ENCODE measurements at regions not wholly inside any gene's neighbourhood (a gene's known extent, or its start where the extent isn't known, plus 50 kb on each side); places are given as distances from the start of the nearest gene placed in this dataset.

- TF ChIP-seq RELA (IDR thresholded peaks at IDR 0.05; ENCODE audit: borderline replicate concordance, partially characterized antibody) (no peak), CBX5 (IDR thresholded peaks at IDR 0.05; ENCODE audit: low read depth) (no peak), STAT1 (conservative IDR thresholded peaks at IDR 0.05) (no peak), ATF2 (IDR thresholded peaks at IDR 0.05; ENCODE audit: low read length) (no peak), MYC (IDR thresholded peaks at IDR 0.05; ENCODE audit: insufficient read depth, insufficient read length, insufficient replicate concordance, low read length, severe bottlenecking) (no peak), ZNF207 (IDR thresholded peaks at IDR 0.05; ENCODE audit: borderline replicate concordance) (no peak)
Measured at GRCh38 chr7:91372323-91372722, 108.1 kb downstream of the FZD1 start.
